IMR-90 (cell line): ENCODE measurements at regions not wholly inside any gene's neighbourhood (a gene's known extent, or its start where the extent isn't known, plus 50 kb on each side); places are given as distances from the start of the nearest gene placed in this dataset.

Source experiments
- ATAC-seq: fragments of 200-7000 bp; cut with Tn5 transposase; 2 replicates; pipeline ENCODE4 v1.9.1; 2020; ENCODE audit warnings: low read depth, mild to moderate bottlenecking, moderate library complexity
- BruUV-seq: library from RNA; stranded (reverse); fragments of 400-500 nt; replicated peaks from 2 replicates; lab custom pipeline; 2021; lab: Mats Ljungman, UMichigan
- CTCF ChIA-PET: fragments of 300-600 bp; formaldehyde crosslinking; extraction: SDS; loops from one replicate; lab custom pipeline; 2021; ENCODE audit warnings: antibody characterized with exemption; lab: Yijun Ruan, JAX
- POLR2A ChIA-PET: fragments of 300-600 bp; sonication (Branson Sonifier 250); formaldehyde crosslinking; loops from one replicate; lab custom pipeline; 2022; ENCODE audit warnings: antibody characterized with exemption; ENCODE audit not compliant: unreplicated experiment; lab: Charles Lee
- DNase-seq: peaks from one replicate; pipeline ENCODE4 v3.0.0; 2013
- H2AFZ ChIP-seq: replicated peaks from 2 replicates; pipeline ENCODE3; 2013; ENCODE audit warnings: low read length, mild to moderate bottlenecking; ENCODE audit not compliant: poor library complexity
- H2AK5ac ChIP-seq: 2 replicates; pipeline ENCODE4 v1.6.1; 2013; ENCODE audit warnings: low read depth, low read length, inconsistent platforms
- H2AK9ac ChIP-seq: replicated peaks from 2 replicates; pipeline ENCODE3; 2013; ENCODE audit warnings: mild to moderate bottlenecking, low read depth, low read length, moderate library complexity; ENCODE audit not compliant: poor library complexity
- H2BK120ac ChIP-seq: 2 replicates; pipeline ENCODE4 v1.6.1; 2013; ENCODE audit warnings: low read depth, low read length, inconsistent platforms
- H2BK15ac ChIP-seq: 3 replicates; pipeline ENCODE4 v1.6.1; 2013; ENCODE audit warnings: low read depth, low read length, inconsistent platforms
- H2BK20ac ChIP-seq: 2 replicates; pipeline ENCODE4 v1.6.1; 2013; ENCODE audit warnings: low read depth, mild to moderate bottlenecking, inconsistent platforms, low read length, moderate library complexity
- H2BK5ac ChIP-seq: 2 replicates; pipeline ENCODE4 v1.6.1; 2013; ENCODE audit warnings: mild to moderate bottlenecking, low read depth, low read length, inconsistent platforms; ENCODE audit not compliant: poor library complexity, severe bottlenecking
- H3K14ac ChIP-seq: replicated peaks from 2 replicates; pipeline ENCODE4 v1.6.1; 2013; ENCODE audit warnings: low read depth, low read length, inconsistent platforms
- H3K18ac ChIP-seq: 2 replicates; pipeline ENCODE4 v1.6.1; 2013; ENCODE audit warnings: low read depth, low read length, control low read depth
- H3K23ac ChIP-seq: 2 replicates; pipeline ENCODE4 v1.6.1; 2013; ENCODE audit warnings: low read depth, low read length, inconsistent platforms
- H3K27ac ChIP-seq: 2 replicates; pipeline ENCODE4 v1.5.1; 2013; ENCODE audit warnings: mild to moderate bottlenecking, control low read depth, low read length; ENCODE audit not compliant: insufficient read depth
- H3K27me3 ChIP-seq: 2 replicates; pipeline ENCODE4 v1.6.1; 2013; ENCODE audit warnings: low read length; ENCODE audit not compliant: control insufficient read depth, insufficient read depth
- H3K36me3 ChIP-seq: 2 replicates; pipeline ENCODE4 v1.6.1; 2013; ENCODE audit warnings: low read length, mixed read lengths; ENCODE audit not compliant: control insufficient read depth, insufficient read depth
- H3K4ac ChIP-seq: 2 replicates; pipeline ENCODE4 v1.6.1; 2013; ENCODE audit warnings: low read depth, low read length, inconsistent platforms
- H3K4me1 ChIP-seq: 2 replicates; pipeline ENCODE4 v1.6.1; 2013; ENCODE audit warnings: low read length, mixed read lengths; ENCODE audit not compliant: control insufficient read depth, insufficient read depth
- H3K4me2 ChIP-seq: 2 replicates; pipeline ENCODE4 v1.6.1; 2013; ENCODE audit warnings: low read depth, mild to moderate bottlenecking, control low read depth, low read length, moderate library complexity
- H3K4me3 ChIP-seq: 2 replicates; pipeline ENCODE4 v1.5.1; 2013; ENCODE audit warnings: low read depth, mild to moderate bottlenecking, control low read depth, low read length, moderate library complexity; ENCODE audit not compliant: insufficient read depth
- H3K56ac ChIP-seq: 2 replicates; pipeline ENCODE4 v1.6.1; 2013; ENCODE audit warnings: low read length, inconsistent platforms; ENCODE audit not compliant: insufficient read depth; ENCODE audit errors: extremely low read depth
- H3K79me1 ChIP-seq, 2 experiments: 2 replicates each; pipeline ENCODE4 v1.6.1; 2013; ENCODE audit warnings: low read length in 2 of 2, inconsistent platforms in 1 of 2, low read depth in 1 of 2
- H3K9ac ChIP-seq: 2 replicates; pipeline ENCODE4 v1.6.1; 2013; ENCODE audit warnings: low read depth, low read length, control low read depth
- H3K9me1 ChIP-seq: 2 replicates; pipeline ENCODE4 v1.6.1; 2013; ENCODE audit warnings: low read length, inconsistent platforms; ENCODE audit not compliant: insufficient read depth
- H3K9me3 ChIP-seq: 2 replicates; pipeline ENCODE4 v1.6.1; 2013; ENCODE audit warnings: low read length; ENCODE audit not compliant: control insufficient read depth, insufficient read depth
- H4K20me1 ChIP-seq: 2 replicates; pipeline ENCODE4 v1.6.1; 2013; ENCODE audit warnings: low read length, inconsistent platforms; ENCODE audit not compliant: insufficient read depth
- H4K5ac ChIP-seq: 2 replicates; pipeline ENCODE4 v1.6.1; 2013; ENCODE audit warnings: mild to moderate bottlenecking, low read depth, low read length, control low read depth
- H4K8ac ChIP-seq, 2 experiments: 2 replicates each; pipeline ENCODE4 v1.6.1; 2013; ENCODE audit warnings: low read depth in 2 of 2, low read length in 2 of 2, control low read depth in 1 of 2, inconsistent platforms in 1 of 2
- H4K91ac ChIP-seq: 2 replicates; pipeline ENCODE4 v1.6.1; 2013; ENCODE audit warnings: low read depth, low read length, inconsistent platforms; ENCODE audit not compliant: insufficient read depth
- BHLHE40 ChIP-seq: fragments of 150-350 bp; IDR thresholded peaks from 2 replicates; pipeline ENCODE4 v1.6.1; 2016; ENCODE audit warnings: mild to moderate bottlenecking, low read depth, low read length
- CEBPB ChIP-seq: IDR thresholded peaks from 2 replicates; pipeline ENCODE4 v1.6.1; 2012; ENCODE audit warnings: low read depth, low read length, improper control_type of control experiment
- CHD1 ChIP-seq: IDR thresholded peaks from 2 replicates; pipeline ENCODE4 v1.6.1; 2012; ENCODE audit warnings: low read depth, low read length, improper control_type of control experiment
- FOS ChIP-seq: fragments of 150-350 bp; IDR thresholded peaks from 2 replicates; pipeline ENCODE4 v1.6.1; 2016; ENCODE audit warnings: low read depth, low read length
- MAFK ChIP-seq: IDR thresholded peaks from 2 replicates; pipeline ENCODE4 v1.6.1; 2012; ENCODE audit warnings: low read depth, low read length, improper control_type of control experiment
- MAZ ChIP-seq: IDR thresholded peaks from 2 replicates; pipeline ENCODE4 v1.6.1; 2012; ENCODE audit warnings: low read depth, mild to moderate bottlenecking, low read length, improper control_type of control experiment, moderate library complexity, borderline replicate concordance
- MXI1 ChIP-seq: IDR thresholded peaks from 2 replicates; pipeline ENCODE4 v1.6.1; 2012; ENCODE audit warnings: low read depth, mild to moderate bottlenecking, low read length, moderate library complexity, borderline replicate concordance
- POLR2A ChIP-seq: IDR thresholded peaks from 2 replicates; pipeline ENCODE4 v1.6.1; 2012; ENCODE audit warnings: mild to moderate bottlenecking, low read depth, low read length
- RAD21 ChIP-seq: IDR thresholded peaks from 2 replicates; pipeline ENCODE4 v1.6.1; 2012; ENCODE audit warnings: low read length, improper control_type of control experiment
- RCOR1 ChIP-seq: IDR thresholded peaks from 2 replicates; pipeline ENCODE4 v1.6.1; 2012; ENCODE audit warnings: mild to moderate bottlenecking, low read length, improper control_type of control experiment; ENCODE audit not compliant: insufficient replicate concordance
- RFX5 ChIP-seq: IDR thresholded peaks from 2 replicates; pipeline ENCODE4 v1.8.0; 2012; ENCODE audit warnings: low read depth, mild to moderate bottlenecking, low read length, moderate library complexity
- SMC3 ChIP-seq: fragments of 150-350 bp; IDR thresholded peaks from 2 replicates; pipeline ENCODE4 v1.6.1; 2016; ENCODE audit warnings: low read depth, mild to moderate bottlenecking, antibody characterized with exemption, low read length, moderate library complexity
- WGBS, 2 experiments: methylation state at CpG; one replicate each; pipeline versions ENCODE4 v1.1.5 to v1.1.7; 2013; ENCODE audit warnings: missing lambda C conversion rate in 2 of 2; ENCODE audit not compliant: insufficient read length in 1 of 2; ENCODE audit errors: extremely low coverage in 2 of 2; 5-methylcytosine and 5-hydroxymethylcytosine counted together
- dilution Hi-C: fragments of 300-500 bp; cut with HindIII; formaldehyde crosslinking; loops from one replicate; pipeline ENCODE4 v1.14.3; 2018; ENCODE audit warnings: low sequenced_read_pairs; ENCODE audit not compliant: unreplicated experiment
- in situ Hi-C: fragments of 300-500 bp; cut with MboI; formaldehyde crosslinking; loops from 3 replicates; pipeline ENCODE4 v1.14.3; 2019; ENCODE audit warnings: low sequenced_read_pairs, inconsistent platforms, mixed read lengths
- intact Hi-C: fragments of 100-400 bp; cut with micrococcal nuclease; formaldehyde crosslinking; loops from 2 replicates; pipeline ENCODE4 v1.10.0; 2022
- TF ChIP-seq, protein P1 (sequence below): fragments of 150-350 bp; IDR thresholded peaks from 2 replicates; pipeline ENCODE4 v1.6.1; 2017; ENCODE audit warnings: mild to moderate bottlenecking, antibody characterized with exemption, low read length, low read depth
- TF ChIP-seq, protein P2 (sequence below): conservative IDR thresholded peaks from 2 replicates; pipeline ENCODE4 v1.5.1; 2012; ENCODE audit warnings: mild to moderate bottlenecking, low read depth, low read length, improper control_type of control experiment
- TF ChIP-seq, protein P3 (sequence below): fragments of 150-350 bp; IDR thresholded peaks from 2 replicates; pipeline ENCODE4 v1.6.1; 2016; ENCODE audit warnings: low read depth, mild to moderate bottlenecking, low read length, moderate library complexity, borderline replicate concordance

DNA sequence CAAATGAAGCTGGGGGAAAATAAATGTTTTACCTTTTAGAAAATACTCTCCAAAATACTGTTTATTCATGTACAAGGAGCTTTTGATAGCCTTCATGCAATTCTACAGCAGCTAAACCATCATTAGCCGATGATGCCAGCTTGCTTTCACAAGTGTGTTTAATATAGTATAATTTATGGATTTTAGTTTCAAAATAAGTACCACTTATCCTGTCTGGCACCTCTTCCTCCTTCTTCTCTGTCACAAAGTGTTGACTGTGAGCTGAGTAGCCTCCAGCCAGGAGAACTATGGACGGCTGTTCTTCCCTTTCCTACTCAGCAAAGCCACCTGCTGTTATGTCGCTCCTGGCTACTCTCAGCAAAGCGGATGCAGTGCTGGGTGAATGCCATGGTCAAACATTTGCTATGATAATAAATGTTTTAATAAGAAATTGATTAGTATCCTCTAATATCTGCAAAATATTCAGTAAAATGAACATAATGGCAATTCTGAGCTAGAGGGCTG, 238.2 kb downstream of the LIG4 start:
- Histone ChIP-seq H3K4me2 (no peak overlapping the region), H3K18ac (no peak overlapping the region), H3K4me3 (no peak overlapping the region), H2BK5ac (no peak overlapping the region), H3K23ac (no peak overlapping the region), H3K4me1 (no peaks in the 10 kb centered on the region), H4K5ac (no peak overlapping the region), H3K9me1 (no peaks in the 10 kb centered on the region), H2BK15ac (no peak overlapping the region), H3K4ac (no peak overlapping the region), H2AFZ (no peak overlapping the region), H3K14ac (no peak overlapping the region), H4K91ac (no peak overlapping the region), H2BK20ac (no peak overlapping the region), H3K79me1 (no peaks in the 10 kb centered on the region), H3K9me3 (no peaks in the 10 kb centered on the region), H2AK5ac (no peak overlapping the region), H2BK120ac (no peak overlapping the region), H3K9ac (no peak overlapping the region), H3K27ac (no peak overlapping the region), H4K8ac (no peak overlapping the region), H3K27me3 (peaks cover 7% of the 10 kb centered on the region; the same call in 1 of the 2 replicates), H3K36me3 (no peaks in the 10 kb centered on the region), H3K56ac (no peak overlapping the region), H4K20me1 (no peaks in the 10 kb centered on the region), H2AK9ac (no peak overlapping the region)
- ATAC-seq: no peak
- in situ Hi-C loops: no loop called here
- BruUV-seq: no TSS peak
- POLR2A ChIA-PET: no interaction called here
- CTCF ChIA-PET: interaction anchor here (1.2 kb wide), 1 partner anchor 10 kb away, joined by 3 read pairs; no protein-coding TSS in a partner anchor
- intact Hi-C loops: no loop called here
- no CpG with 5 or more reads among the region's 4 CpGs for WGBS, 2 experiments
- TF ChIP-seq POLR2A (no peak), RAD21 (no peak), RFX5 (no peak), CHD1 (no peak), MAFK (no peak), MXI1 (no peak), CEBPB (no peak), FOS (no peak), SMC3 (no peak), RCOR1 (no peak), MAZ (no peak), BHLHE40 (no peak)
- TF ChIP-seq, protein P1, sequence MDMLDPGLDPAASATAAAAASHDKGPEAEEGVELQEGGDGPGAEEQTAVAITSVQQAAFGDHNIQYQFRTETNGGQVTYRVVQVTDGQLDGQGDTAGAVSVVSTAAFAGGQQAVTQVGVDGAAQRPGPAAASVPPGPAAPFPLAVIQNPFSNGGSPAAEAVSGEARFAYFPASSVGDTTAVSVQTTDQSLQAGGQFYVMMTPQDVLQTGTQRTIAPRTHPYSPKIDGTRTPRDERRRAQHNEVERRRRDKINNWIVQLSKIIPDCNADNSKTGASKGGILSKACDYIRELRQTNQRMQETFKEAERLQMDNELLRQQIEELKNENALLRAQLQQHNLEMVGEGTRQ: no peak
- TF ChIP-seq, protein P2, sequence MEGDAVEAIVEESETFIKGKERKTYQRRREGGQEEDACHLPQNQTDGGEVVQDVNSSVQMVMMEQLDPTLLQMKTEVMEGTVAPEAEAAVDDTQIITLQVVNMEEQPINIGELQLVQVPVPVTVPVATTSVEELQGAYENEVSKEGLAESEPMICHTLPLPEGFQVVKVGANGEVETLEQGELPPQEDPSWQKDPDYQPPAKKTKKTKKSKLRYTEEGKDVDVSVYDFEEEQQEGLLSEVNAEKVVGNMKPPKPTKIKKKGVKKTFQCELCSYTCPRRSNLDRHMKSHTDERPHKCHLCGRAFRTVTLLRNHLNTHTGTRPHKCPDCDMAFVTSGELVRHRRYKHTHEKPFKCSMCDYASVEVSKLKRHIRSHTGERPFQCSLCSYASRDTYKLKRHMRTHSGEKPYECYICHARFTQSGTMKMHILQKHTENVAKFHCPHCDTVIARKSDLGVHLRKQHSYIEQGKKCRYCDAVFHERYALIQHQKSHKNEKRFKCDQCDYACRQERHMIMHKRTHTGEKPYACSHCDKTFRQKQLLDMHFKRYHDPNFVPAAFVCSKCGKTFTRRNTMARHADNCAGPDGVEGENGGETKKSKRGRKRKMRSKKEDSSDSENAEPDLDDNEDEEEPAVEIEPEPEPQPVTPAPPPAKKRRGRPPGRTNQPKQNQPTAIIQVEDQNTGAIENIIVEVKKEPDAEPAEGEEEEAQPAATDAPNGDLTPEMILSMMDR: no peak
- TF ChIP-seq, protein P3, sequence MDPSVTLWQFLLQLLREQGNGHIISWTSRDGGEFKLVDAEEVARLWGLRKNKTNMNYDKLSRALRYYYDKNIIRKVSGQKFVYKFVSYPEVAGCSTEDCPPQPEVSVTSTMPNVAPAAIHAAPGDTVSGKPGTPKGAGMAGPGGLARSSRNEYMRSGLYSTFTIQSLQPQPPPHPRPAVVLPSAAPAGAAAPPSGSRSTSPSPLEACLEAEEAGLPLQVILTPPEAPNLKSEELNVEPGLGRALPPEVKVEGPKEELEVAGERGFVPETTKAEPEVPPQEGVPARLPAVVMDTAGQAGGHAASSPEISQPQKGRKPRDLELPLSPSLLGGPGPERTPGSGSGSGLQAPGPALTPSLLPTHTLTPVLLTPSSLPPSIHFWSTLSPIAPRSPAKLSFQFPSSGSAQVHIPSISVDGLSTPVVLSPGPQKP: no peak
- no peak for DNase-seq
- dilution Hi-C loops: no loop called here
